ENCODE measurements at regions not wholly inside any gene's neighbourhood (a gene's known extent, or its start where the extent isn't known, plus 50 kb on each side); places are given as distances from the start of the nearest gene placed in this dataset.

DNA sequence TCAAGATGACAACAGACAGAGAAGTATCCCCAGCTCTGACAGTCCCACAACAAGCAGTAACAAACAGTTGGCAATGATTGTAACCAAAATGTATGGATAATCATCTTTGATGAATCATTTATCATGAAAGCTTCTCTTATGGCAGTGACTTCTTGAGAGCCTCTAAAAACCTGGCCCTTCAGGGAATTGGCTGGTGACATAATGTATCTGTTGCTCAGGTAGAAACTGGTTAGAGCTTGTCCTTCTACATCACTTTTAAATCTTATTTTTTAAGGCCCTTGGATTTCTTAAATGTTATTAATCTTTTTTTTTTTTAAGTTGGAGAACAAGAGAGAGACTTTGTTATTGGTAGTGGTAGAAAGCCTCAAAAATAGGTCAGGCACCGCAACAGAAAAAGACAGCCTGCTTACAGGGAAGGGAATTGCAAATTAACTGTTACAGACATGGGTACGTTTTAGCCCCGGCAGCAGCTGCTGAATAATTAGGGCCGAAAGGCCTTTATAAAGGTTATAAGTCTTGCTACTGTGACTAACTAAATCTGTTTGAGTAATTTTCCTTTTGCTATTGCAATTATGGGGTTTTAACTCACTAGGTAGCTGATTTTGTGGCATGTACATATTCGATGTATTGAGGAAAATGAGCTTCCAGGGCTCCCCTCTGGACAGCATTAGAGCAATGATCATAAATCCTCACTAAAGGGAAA is 207.7 kb upstream of the LRRC4C start:
- TF ChIP-seq, protein P1, sequence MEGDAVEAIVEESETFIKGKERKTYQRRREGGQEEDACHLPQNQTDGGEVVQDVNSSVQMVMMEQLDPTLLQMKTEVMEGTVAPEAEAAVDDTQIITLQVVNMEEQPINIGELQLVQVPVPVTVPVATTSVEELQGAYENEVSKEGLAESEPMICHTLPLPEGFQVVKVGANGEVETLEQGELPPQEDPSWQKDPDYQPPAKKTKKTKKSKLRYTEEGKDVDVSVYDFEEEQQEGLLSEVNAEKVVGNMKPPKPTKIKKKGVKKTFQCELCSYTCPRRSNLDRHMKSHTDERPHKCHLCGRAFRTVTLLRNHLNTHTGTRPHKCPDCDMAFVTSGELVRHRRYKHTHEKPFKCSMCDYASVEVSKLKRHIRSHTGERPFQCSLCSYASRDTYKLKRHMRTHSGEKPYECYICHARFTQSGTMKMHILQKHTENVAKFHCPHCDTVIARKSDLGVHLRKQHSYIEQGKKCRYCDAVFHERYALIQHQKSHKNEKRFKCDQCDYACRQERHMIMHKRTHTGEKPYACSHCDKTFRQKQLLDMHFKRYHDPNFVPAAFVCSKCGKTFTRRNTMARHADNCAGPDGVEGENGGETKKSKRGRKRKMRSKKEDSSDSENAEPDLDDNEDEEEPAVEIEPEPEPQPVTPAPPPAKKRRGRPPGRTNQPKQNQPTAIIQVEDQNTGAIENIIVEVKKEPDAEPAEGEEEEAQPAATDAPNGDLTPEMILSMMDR (IDR thresholded peaks at IDR 0.05 in 4 of 5, conservative IDR thresholded peaks at IDR 0.05 in 1 of 5) = no peak
- no peak for TF ChIP-seq POLR2A (IDR thresholded peaks at IDR 0.05)
